Fibroblast of mammary gland (primary cell): ENCODE measurements at regions not wholly inside any gene's neighbourhood (a gene's known extent, or its start where the extent isn't known, plus 50 kb on each side); places are given as distances from the start of the nearest gene placed in this dataset.
A peak's percentile ranks its signal among the peaks of the same experiment; 100 is the strongest.
"Not testable (repeated sequence)": the region's sequence is repeated elsewhere in the genome, so short reads cannot be mapped to it uniquely, and the experiment has no call there.

Experiments used
- DNase-seq: peaks from one replicate; pipeline ENCODE4 v3.0.0-alpha.2; 2010; ENCODE audit warnings: low read depth
- H3K4me3 ChIP-seq: 2 replicates; pipeline ENCODE4 v1.5.1; 2011; ENCODE audit warnings: low read depth, mild to moderate bottlenecking, low read length, moderate library complexity; ENCODE audit not compliant: control insufficient read depth
- TF ChIP-seq, protein P1 (sequence below): conservative IDR thresholded peaks from 2 replicates; pipeline ENCODE4 v1.5.1; 2011; ENCODE audit warnings: low read depth, low read length, inconsistent platforms; ENCODE audit not compliant: control insufficient read depth, insufficient read depth

- DNase-seq = no peak
- TF ChIP-seq, protein P1, sequence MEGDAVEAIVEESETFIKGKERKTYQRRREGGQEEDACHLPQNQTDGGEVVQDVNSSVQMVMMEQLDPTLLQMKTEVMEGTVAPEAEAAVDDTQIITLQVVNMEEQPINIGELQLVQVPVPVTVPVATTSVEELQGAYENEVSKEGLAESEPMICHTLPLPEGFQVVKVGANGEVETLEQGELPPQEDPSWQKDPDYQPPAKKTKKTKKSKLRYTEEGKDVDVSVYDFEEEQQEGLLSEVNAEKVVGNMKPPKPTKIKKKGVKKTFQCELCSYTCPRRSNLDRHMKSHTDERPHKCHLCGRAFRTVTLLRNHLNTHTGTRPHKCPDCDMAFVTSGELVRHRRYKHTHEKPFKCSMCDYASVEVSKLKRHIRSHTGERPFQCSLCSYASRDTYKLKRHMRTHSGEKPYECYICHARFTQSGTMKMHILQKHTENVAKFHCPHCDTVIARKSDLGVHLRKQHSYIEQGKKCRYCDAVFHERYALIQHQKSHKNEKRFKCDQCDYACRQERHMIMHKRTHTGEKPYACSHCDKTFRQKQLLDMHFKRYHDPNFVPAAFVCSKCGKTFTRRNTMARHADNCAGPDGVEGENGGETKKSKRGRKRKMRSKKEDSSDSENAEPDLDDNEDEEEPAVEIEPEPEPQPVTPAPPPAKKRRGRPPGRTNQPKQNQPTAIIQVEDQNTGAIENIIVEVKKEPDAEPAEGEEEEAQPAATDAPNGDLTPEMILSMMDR = no peak
- H3K4me3 ChIP-seq = no peak overlapping the region
Measured at GRCh38 chr5:1636981-1637638, 113.3 kb upstream of the LPCAT1 start.

- DNase-seq = not testable (repeated sequence)
Measured at GRCh38 chr5:1636208-1636770, 112.5 kb upstream of the LPCAT1 start.

GRCh38 chr5:1635477-1635876 is 111.7 kb upstream of the LPCAT1 start:
- not testable (repeated sequence) for H3K4me3 ChIP-seq
- peak; percentile 52 for DNase-seq

More at GRCh38 chr5:1636208-1636770, 112.5 kb upstream of the LPCAT1 start:
- not testable (repeated sequence) for H3K4me3 ChIP-seq

- no peak for DNase-seq
- TF ChIP-seq, protein P1 = no peak
- peak overlapping the region; percentile 55 for H3K4me3 ChIP-seq
Measured at GRCh38 chr5:1634337-1634661, 110.5 kb upstream of the LPCAT1 start.

DNA sequence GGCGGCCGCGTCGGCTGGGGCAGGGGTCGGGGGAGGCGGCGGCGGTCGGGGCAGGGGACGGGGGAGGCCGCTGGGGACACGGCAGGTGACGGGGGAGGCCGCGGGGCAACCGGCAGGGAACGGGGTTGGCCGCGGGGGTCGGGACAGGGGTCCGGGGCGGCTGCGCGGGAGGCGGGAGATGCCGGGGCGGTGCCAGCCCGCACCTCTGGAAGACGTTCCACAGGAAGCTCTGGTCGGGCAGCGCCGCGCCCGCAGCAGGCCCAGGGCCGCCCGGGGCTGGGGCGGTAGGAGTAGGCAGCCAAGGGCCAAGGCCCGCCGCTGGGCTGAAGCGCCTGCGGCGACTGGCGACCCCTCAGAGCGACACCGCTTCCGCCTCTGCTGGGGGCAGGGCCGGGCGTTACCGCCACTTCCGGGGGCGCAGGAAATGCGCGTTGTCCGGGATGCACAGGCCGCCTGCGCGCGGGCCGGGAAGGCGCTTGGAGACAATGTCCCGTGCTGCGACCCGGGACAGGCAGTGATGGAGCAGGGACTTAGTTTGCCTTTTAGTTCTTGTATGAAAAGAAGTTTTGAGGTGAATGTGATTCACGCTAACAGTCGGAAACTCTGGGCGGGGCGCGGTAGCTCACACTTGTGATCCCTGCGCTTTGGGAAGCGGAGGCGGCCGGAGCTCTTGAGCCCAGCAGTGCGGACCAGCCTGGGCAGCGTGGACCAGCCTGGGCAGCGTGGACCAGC is 110.0 kb upstream of the LPCAT1 start:
- TF ChIP-seq, protein P1 = no peak
- DNase-seq = peak; percentile 68
- H3K4me3 ChIP-seq = peak overlapping the region; percentile 55

DNA sequence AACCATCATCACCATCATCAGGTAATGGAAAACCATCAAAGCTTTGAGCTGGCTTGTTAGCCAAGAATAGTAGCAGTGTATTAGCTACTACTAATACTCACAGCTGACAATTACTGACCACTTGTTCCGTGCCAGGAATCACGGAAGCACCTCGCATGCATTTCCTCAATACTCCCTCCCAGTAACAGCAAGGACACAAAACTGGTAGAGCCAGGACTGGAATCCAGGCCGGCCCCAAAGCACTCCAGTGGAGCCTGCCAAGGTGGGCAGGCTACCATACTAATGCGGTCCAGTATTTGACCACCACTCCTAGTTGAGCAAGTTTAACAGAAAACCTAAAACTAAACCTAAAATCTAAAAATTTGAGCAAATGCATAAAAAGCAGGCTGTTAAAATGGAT is 107.2 kb upstream of the LPCAT1 start:
- DNase-seq, H3K4me3 ChIP-seq: not testable (repeated sequence)

- DNase-seq, H3K4me3 ChIP-seq: not testable (repeated sequence)
Measured at GRCh38 chr5:1626397-1626796, 102.6 kb upstream of the LPCAT1 start.

- not testable (repeated sequence) for H3K4me3 ChIP-seq, DNase-seq
Measured at GRCh38 chr5:1619531-1619930, 95.8 kb upstream of the LPCAT1 start.

GRCh38 chr5:1618296-1618865 is 94.6 kb upstream of the LPCAT1 start:
- DNase-seq, H3K4me3 ChIP-seq: not testable (repeated sequence)

DNA sequence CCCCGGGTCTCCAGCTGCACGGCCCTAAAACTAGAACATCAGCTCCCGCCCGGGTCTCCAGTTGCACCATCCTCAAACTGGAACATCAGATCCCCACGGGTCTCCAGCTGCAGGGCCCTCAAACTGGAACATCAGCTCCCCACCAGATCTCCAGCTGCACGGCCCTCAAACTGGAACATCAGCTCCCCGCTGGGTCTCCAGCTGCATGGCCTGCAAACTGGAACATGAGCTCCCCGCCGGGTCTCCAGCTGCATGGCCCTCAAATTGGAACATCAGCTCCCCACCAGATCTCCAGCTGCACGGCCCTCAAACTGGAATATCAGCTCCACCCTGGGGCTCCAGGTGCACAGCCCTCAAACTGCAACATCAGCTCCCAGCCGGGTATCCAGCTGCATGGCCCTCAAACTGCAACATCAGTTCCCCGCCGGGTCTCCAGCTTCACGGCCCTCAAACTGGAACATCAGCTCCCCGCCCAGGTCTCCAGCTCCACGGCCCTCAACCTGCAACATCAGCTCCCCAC is 93.5 kb upstream of the LPCAT1 start:
- not testable (repeated sequence) for DNase-seq, H3K4me3 ChIP-seq

GRCh38 chr5:1613515-1613914 is 89.8 kb upstream of the LPCAT1 start:
- not testable (repeated sequence) for H3K4me3 ChIP-seq, DNase-seq

DNA sequence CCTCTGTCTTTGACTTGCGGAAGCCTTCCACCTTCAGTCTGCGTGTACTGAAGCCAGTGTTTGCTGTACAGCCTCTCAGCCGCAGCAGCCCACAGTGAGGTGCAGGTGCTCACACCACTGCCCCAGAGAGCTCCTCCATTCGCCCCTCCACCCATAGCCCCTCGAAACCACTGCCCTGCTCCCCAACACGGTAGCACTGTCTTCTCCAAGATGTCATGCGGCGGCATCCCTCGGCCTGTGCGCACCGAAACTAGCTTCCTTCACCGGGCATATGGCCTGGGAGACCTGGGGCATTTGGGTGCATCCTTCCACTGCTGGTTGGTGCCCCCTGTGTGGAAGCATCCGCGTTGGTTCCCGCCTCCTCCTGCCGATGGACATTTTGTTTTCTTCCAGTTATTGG is 86.8 kb upstream of the LPCAT1 start:
- not testable (repeated sequence) for H3K4me3 ChIP-seq, DNase-seq

DNA sequence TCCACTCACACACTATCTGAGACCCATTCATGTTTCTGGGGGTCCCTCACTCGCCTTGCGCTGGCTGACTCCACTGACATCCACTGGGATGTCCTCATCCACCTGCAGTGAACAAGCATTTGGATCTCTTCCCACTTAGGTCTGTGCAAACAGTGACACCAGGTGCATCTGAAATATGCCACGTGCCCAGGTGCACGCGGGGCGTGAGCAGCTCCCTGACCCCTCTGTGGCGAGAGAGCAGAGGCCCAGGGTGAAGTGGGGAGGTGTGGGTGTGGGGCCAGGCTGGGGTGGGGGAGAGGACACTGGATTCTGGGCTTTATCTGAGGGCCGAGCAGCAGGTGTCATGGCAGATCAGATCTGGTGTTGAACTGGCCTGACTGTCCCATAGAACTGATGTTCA is 85.4 kb upstream of the LPCAT1 start:
- not testable (repeated sequence) for DNase-seq, H3K4me3 ChIP-seq

- not testable (repeated sequence) for H3K4me3 ChIP-seq
- DNase-seq = peak; percentile 93
Measured at GRCh38 chr5:1608336-1608735, 84.6 kb upstream of the LPCAT1 start.

- H3K4me3 ChIP-seq, DNase-seq: not testable (repeated sequence)
Measured at GRCh38 chr5:1606951-1607350, 83.2 kb upstream of the LPCAT1 start.
